Gastrocnemius medialis (tissue), 4 donors: ENCODE measurements at regions not wholly inside any gene's neighbourhood (a gene's known extent, or its start where the extent isn't known, plus 50 kb on each side); places are given as distances from the start of the nearest gene placed in this dataset.

Experiments
- ATAC-seq, 2 donors: fragments of 150-250 bp; one replicate each; pipeline ENCODE4 v1.9.1; 2016
- DNase-seq, 2 donors: peaks; one replicate each; pipeline ENCODE4 v3.0.0-alpha.2; 2019
- H3K27ac ChIP-seq, 4 donors: fragments of 200-600 bp; sonication (generic); 1 replicate in 1 of 4; 2 replicates in 3 of 4; pipeline ENCODE4 v1.5.1; 2016 to 2018; ENCODE audit warnings: mild to moderate bottlenecking in 2 of 4, moderate library complexity in 1 of 4
- H3K27me3 ChIP-seq, 3 donors: fragments of 200-600 bp; sonication (generic) in 2 of 3; 1 replicate in 1 of 3; 2 replicates in 2 of 3; pipeline versions ENCODE4 v1.5.1 to v1.6.0; 2016 to 2019; ENCODE audit warnings: mild to moderate bottlenecking in 1 of 3, moderate library complexity in 1 of 3
- H3K36me3 ChIP-seq, 2 donors: fragments of 200-600 bp; sonication (generic) in 1 of 2; one replicate each; pipeline ENCODE4 v1.5.1; 2017 to 2018
- H3K4me1 ChIP-seq, 2 donors: fragments of 200-600 bp; sonication (generic) in 1 of 2; one replicate each; pipeline ENCODE4 v1.5.1; 2016 to 2017; ENCODE audit warnings: mild to moderate bottlenecking in 2 of 2
- H3K4me3 ChIP-seq, 4 donors: fragments of 200-600 bp; sonication (generic) in 3 of 4; 1 replicate in 1 of 4; 2 replicates in 3 of 4; pipeline ENCODE4 v1.5.1; 2016 to 2019; ENCODE audit warnings: mild to moderate bottlenecking in 2 of 4
- H3K9me3 ChIP-seq, 3 donors: fragments of 200-600 bp; sonication (generic) in 2 of 3; 1 replicate in 1 of 3; 2 replicates in 2 of 3; pipeline ENCODE4 v1.5.1; 2016 to 2019
- CTCF ChIP-seq, 5 experiments: fragments of 450-650 bp in 3 of 5; fragments of 200-600 bp in 2 of 5; sonication (generic) in 2 of 5; IDR thresholded peaks in 4 of 5; conservative IDR thresholded peaks in 1 of 5; 1 replicate in 4 of 5; 2 replicates in 1 of 5; pipeline ENCODE4 v1.5.1; 2016 to 2019; ENCODE audit warnings: antibody characterized with exemption in 5 of 5, mild to moderate bottlenecking in 3 of 5, moderate library complexity in 3 of 5
- POLR2A ChIP-seq, 2 donors: fragments of 450-650 bp; IDR thresholded peaks; one replicate each; pipeline ENCODE4 v1.6.1; 2017; ENCODE audit warnings: antibody characterized with exemption in 2 of 2, mild to moderate bottlenecking in 2 of 2, moderate library complexity in 2 of 2
- in situ Hi-C, 4 donors: fragments of 200-750 bp; cut with MboI; loops; one replicate each; pipeline versions ENCODE4 v1.15.0 to v1.8.0; 2017; ENCODE audit warnings: low sequenced_read_pairs in 4 of 4
- intact Hi-C: fragments of 100-400 bp; cut with DNase I; formaldehyde crosslinking; loops from one replicate; pipeline ENCODE4 v1.15.1; 2023; ENCODE audit warnings: low total_unique reads

DNA sequence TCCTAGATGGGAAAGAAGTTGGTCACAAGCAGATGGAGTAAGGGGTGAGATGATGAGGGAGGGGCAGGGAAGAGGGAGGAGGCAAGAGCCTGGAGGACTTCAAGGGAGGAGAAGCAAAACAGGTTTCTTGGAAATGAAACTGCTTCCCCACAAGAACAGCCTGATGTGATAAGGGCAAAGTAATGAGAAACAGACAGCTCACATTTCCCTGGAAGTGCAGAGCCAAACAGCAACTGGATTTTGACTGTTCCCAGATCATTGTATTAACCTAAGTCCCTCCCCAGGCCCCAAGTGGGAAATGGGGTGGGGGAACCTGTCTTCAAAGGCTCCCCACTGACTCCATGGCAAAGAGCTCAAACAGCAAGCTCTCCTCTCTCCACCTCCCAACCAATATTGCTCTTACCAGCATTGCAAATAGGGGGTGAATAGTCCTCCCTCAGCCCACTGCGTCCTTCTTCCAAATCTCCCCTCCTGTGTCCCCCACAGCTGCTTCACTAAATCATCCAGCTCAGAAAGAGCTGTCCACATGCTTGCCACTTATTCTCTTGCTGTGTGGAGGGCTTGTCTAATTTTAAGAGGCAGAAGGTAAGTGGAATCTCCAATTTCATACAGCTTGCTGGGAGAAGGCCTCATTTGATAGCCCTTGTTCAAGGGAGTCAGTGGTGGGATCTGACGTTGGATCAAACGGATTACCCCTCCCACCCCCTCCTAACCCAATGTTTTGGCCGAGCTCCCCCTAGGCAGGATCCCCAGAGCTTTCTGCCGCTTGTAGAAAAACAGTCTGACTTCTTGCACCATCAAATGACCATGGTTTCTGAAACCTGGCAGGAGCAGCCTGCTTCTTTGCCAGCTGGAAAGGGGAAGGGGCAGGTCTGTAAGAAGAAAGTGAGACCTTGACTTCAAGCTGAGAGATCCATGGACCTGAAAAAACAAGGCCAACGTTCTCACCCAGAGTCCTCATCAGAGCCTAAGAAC, 56.3 kb upstream of the SMIM36 start:
- ATAC-seq (peak in 1 of 2 donors; percentile 18), DNase-seq (peak in 1 of 2 donors; percentile 37)
- in situ Hi-C loops (no loop called here), intact Hi-C loops (no loop called here)
- Histone ChIP-seq H3K4me3 (no peak overlapping the region), H3K4me1 (no peaks in the 10 kb centered on the region), H3K27ac (no peak overlapping the region), H3K9me3 (no peaks in the 10 kb centered on the region), H3K27me3 (no peaks in the 10 kb centered on the region), H3K36me3 (no peaks in the 10 kb centered on the region)
- TF ChIP-seq CTCF (IDR thresholded peaks at IDR 0.05 in 4 of 5, conservative IDR thresholded peaks at IDR 0.05 in 1 of 5) = no peak
- no peak for TF ChIP-seq POLR2A (IDR thresholded peaks at IDR 0.05)

DNA sequence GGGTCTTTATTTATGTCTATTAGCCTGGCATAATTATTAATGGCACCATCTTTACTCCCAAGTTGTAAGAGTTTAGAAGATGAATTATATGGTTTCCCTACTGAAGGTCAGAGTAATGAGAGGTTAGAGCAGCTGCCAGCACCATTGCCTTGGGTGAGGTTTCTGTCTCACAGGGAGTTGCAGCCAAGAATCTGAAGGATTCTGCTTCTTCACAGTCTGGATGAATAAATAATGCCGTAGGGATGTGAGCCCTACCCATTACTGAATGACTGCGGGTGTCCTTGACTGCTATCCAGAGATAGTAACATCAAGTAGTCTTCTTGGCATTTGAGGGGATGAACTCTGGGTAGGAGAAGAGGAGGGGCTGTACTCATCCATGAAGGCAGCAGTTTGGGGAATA, 52.8 kb upstream of the SMIM36 start:
- no peak overlapping the region for H3K27ac ChIP-seq
- H3K36me3 ChIP-seq = no peaks in the 10 kb centered on the region
- no peak for TF ChIP-seq POLR2A (IDR thresholded peaks at IDR 0.05)
- no peak for TF ChIP-seq CTCF (IDR thresholded peaks at IDR 0.05 in 4 of 5, conservative IDR thresholded peaks at IDR 0.05 in 1 of 5)
- H3K27me3 ChIP-seq = no peaks in the 10 kb centered on the region
- in situ Hi-C loops (no loop called here), intact Hi-C loops (no loop called here)
- no peaks in the 10 kb centered on the region for H3K4me1 ChIP-seq
- no peaks in the 10 kb centered on the region for H3K9me3 ChIP-seq
- ATAC-seq (no peak), DNase-seq (no peak)
- no peak overlapping the region for H3K4me3 ChIP-seq

- no peak overlapping the region for H3K4me3 ChIP-seq
- H3K27me3 ChIP-seq = no peaks in the 10 kb centered on the region
- H3K4me1 ChIP-seq = no peaks in the 10 kb centered on the region
- ATAC-seq (no peak), DNase-seq (no peak)
- TF ChIP-seq POLR2A (IDR thresholded peaks at IDR 0.05) (no peak), CTCF (IDR thresholded peaks at IDR 0.05 in 4 of 5, conservative IDR thresholded peaks at IDR 0.05 in 1 of 5) (no peak)
- no peaks in the 10 kb centered on the region for H3K9me3 ChIP-seq
- intact Hi-C loops (no loop called here), in situ Hi-C loops (no loop called here)
- H3K36me3 ChIP-seq = no peaks in the 10 kb centered on the region
- H3K27ac ChIP-seq = no peak overlapping the region
Observed at GRCh38 chr17:55563363-55563762, 52.1 kb upstream of the SMIM36 start.

DNA sequence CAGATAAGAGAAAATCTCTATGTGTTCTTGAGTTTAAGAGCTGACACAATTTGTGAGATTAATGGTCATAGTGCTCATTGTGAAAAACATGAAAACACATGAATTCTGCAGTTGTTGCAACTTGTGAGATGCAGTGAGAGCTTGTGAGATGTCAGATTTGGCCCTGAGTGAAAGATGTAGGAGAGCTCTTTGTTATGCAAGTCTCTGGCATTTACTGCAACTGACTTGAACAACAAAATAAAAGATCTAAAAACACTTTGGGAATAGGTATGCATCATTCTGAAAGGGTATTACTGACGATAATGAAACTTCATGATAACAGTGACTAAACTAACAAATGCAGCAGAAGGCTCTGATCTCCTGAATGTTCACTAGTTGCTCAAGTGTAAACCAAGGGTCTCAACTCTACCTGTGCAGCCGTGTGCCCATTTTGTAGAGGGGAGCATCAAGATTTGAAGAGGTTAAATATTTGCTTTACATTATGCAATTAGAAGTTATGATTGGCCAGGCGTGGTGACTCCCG, 50.8 kb upstream of the SMIM36 start:
- no peak for TF ChIP-seq POLR2A (IDR thresholded peaks at IDR 0.05)
- no peak for TF ChIP-seq CTCF (IDR thresholded peaks at IDR 0.05 in 4 of 5, conservative IDR thresholded peaks at IDR 0.05 in 1 of 5)
- no peak overlapping the region for H3K4me3 ChIP-seq
- DNase-seq = no peak
- H3K27ac ChIP-seq = no peak overlapping the region
- intact Hi-C loops = no loop called here
- H3K36me3 ChIP-seq = no peaks in the 10 kb centered on the region
- no peaks in the 10 kb centered on the region for H3K4me1 ChIP-seq
- H3K9me3 ChIP-seq = no peaks in the 10 kb centered on the region
- ATAC-seq = no peak
- no peaks in the 10 kb centered on the region for H3K27me3 ChIP-seq
- in situ Hi-C loops = no loop called here
